ENCODE measurements at regions not wholly inside any gene's neighbourhood (a gene's known extent, or its start where the extent isn't known, plus 50 kb on each side); places are given as distances from the start of the nearest gene placed in this dataset.

GRCh38 chr9:31104249-31104648 is 1280.2 kb upstream of the ACO1 start:
- no peak for TF ChIP-seq HSF1 (IDR thresholded peaks at IDR 0.05; ENCODE audit: low read depth, low read length)
- TF ChIP-seq BHLHE40 (IDR thresholded peaks at IDR 0.05; ENCODE audit: borderline replicate concordance in 1 of 2, low read depth in 2 of 2, low read length in 1 of 2) = no peak
- TF ChIP-seq CTCF (IDR thresholded peaks at IDR 0.05 in 2 of 3, conservative IDR thresholded peaks at IDR 0.05 in 1 of 3; ENCODE audit: control insufficient read depth in 2 of 3, extremely low read depth in 1 of 3, insufficient read depth in 1 of 3, low read depth in 3 of 3, low read length in 3 of 3) = no peak
- TF ChIP-seq POLR2A (IDR thresholded peaks at IDR 0.05; ENCODE audit: low read depth, low read length) = no peak
- TF ChIP-seq SRF (IDR thresholded peaks at IDR 0.05; ENCODE audit: low read depth in 2 of 2, low read length in 2 of 2) = no peak
- TF ChIP-seq YY1 (IDR thresholded peaks at IDR 0.05; ENCODE audit: low read depth, low read length) = no peak
- TF ChIP-seq TCF7 (IDR thresholded peaks at IDR 0.05; ENCODE audit: borderline replicate concordance) = no peak
- TF ChIP-seq PBX3 (IDR thresholded peaks at IDR 0.05; ENCODE audit: insufficient replicate concordance, low read depth, low read length) = no peak
- TF ChIP-seq NFYA (IDR thresholded peaks at IDR 0.05; ENCODE audit: borderline replicate concordance, low read depth, low read length) = no peak
- no peak for TF ChIP-seq SREBF2 (IDR thresholded peaks at IDR 0.05; ENCODE audit: low read length)
- TF ChIP-seq IRF5 (IDR thresholded peaks at IDR 0.05; ENCODE audit: borderline replicate concordance) = no peak
- TF ChIP-seq PRDM15 (CRISPR knock-in tag; IDR thresholded peaks at IDR 0.05) = no peak
- TF ChIP-seq USF1 (IDR thresholded peaks at IDR 0.05; ENCODE audit: borderline replicate concordance, extremely low read length, insufficient read depth, low read depth, low read length) = no peak
